MM.1S (cell line): ENCODE measurements at regions not wholly inside any gene's neighbourhood (a gene's known extent, or its start where the extent isn't known, plus 50 kb on each side); places are given as distances from the start of the nearest gene placed in this dataset.

Experiments
- CTCF ChIP-seq: fragments of 300-600 bp; sonication (generic); IDR thresholded peaks from 2 replicates; pipeline ENCODE4 v1.5.1; 2016; ENCODE audit warnings: antibody characterized with exemption, low read length, mixed read lengths
- EZH2 ChIP-seq: fragments of 300-600 bp; sonication (generic); optimal IDR thresholded peaks from 2 replicates; pipeline ENCODE3; 2017; ENCODE audit warnings: low read depth, mild to moderate bottlenecking, antibody characterized with exemption, low read length, mixed read lengths
- EZH2phosphoT487 ChIP-seq: fragments of 300-600 bp; sonication (generic); IDR thresholded peaks from 2 replicates; pipeline ENCODE4 v1.6.1; 2018; ENCODE audit warnings: antibody characterized with exemption, low read length

GRCh38 chr4:150009533-150009932 lies 68.7 kb upstream of the DCLK2 start:
- no peak for TF ChIP-seq CTCF
- no peak for TF ChIP-seq EZH2
- no peak for TF ChIP-seq EZH2phosphoT487
